Panc1 (cell line): ENCODE measurements at regions not wholly inside any gene's neighbourhood (a gene's known extent, or its start where the extent isn't known, plus 50 kb on each side); places are given as distances from the start of the nearest gene placed in this dataset.

Experiments used
- ATAC-seq: fragments of 200-7000 bp; cut with Tn5 transposase; 2 replicates; pipeline ENCODE4 v1.9.1; 2020; ENCODE audit warnings: mild to moderate bottlenecking, moderate library complexity
- BruUV-seq: library from RNA; stranded (reverse); fragments of 400-500 nt; replicated peaks from 2 replicates; lab custom pipeline; 2021; lab: Mats Ljungman, UMichigan
- CTCF ChIA-PET: fragments of 300-600 bp; sonication (Branson Sonifier 250); formaldehyde crosslinking; loops from one replicate; lab custom pipeline; 2022; ENCODE audit warnings: antibody characterized with exemption; lab: Charles Lee
- POLR2A ChIA-PET: fragments of 300-600 bp; sonication (Branson Sonifier 250); formaldehyde crosslinking; loops from one replicate; lab custom pipeline; 2022; ENCODE audit warnings: antibody characterized with exemption; lab: Charles Lee
- DNase-seq: peaks from one replicate; pipeline ENCODE4 v3.0.0-alpha.2; 2010; ENCODE audit warnings: low read depth, low spot score
- H3K27ac ChIP-seq: 2 replicates; pipeline ENCODE4 v1.5.1; 2011; ENCODE audit warnings: mild to moderate bottlenecking, low read length, inconsistent platforms
- H3K27me3 ChIP-seq: fragments of 200-500 bp; sonication (Bioruptor generic); 2 replicates; pipeline ENCODE4 v1.6.0; 2014; ENCODE audit warnings: low read length, inconsistent platforms; ENCODE audit not compliant: control insufficient read depth, insufficient read depth
- H3K36me3 ChIP-seq: fragments of 200-500 bp; sonication (Bioruptor generic); 2 replicates; pipeline ENCODE4 v1.5.1; 2014; ENCODE audit warnings: inconsistent platforms, mild to moderate bottlenecking, low read length, moderate library complexity; ENCODE audit not compliant: control insufficient read depth, insufficient read depth
- H3K4me1 ChIP-seq: 2 replicates; pipeline ENCODE4 v1.5.1; 2011; ENCODE audit warnings: inconsistent platforms, mild to moderate bottlenecking, low read length, moderate library complexity; ENCODE audit not compliant: control insufficient read depth, insufficient read depth
- H3K4me3 ChIP-seq, 2 experiments: 2 replicates each; pipeline ENCODE4 v1.5.1; 2011 to 2012; ENCODE audit warnings: low read depth in 2 of 2, low read length in 2 of 2, mild to moderate bottlenecking in 2 of 2, inconsistent platforms in 1 of 2, moderate library complexity in 1 of 2
- H3K9me3 ChIP-seq: fragments of 200-500 bp; sonication (Bioruptor generic); 2 replicates; pipeline ENCODE4 v1.5.1; 2014; ENCODE audit warnings: low read depth, mild to moderate bottlenecking, inconsistent platforms, low read length, moderate library complexity; ENCODE audit not compliant: control insufficient read depth, insufficient read depth
- CTCF ChIP-seq: fragments of 450-650 bp; IDR thresholded peaks from 2 replicates; pipeline ENCODE4 v1.5.1; 2017; ENCODE audit warnings: mild to moderate bottlenecking
- POLR2AphosphoS5 ChIP-seq: IDR thresholded peaks from 2 replicates; pipeline ENCODE4 v1.6.1; 2012; ENCODE audit warnings: mild to moderate bottlenecking, low read depth, low read length, moderate library complexity
- REST ChIP-seq, 2 experiments: IDR thresholded peaks; 2 replicates each; pipeline ENCODE4 v1.6.1; 2011 to 2012; ENCODE audit warnings: low read depth in 2 of 2, control low read depth in 1 of 2, low read length in 1 of 2, mild to moderate bottlenecking in 1 of 2, moderate library complexity in 1 of 2; ENCODE audit not compliant: insufficient read depth in 1 of 2
- SIN3A ChIP-seq: IDR thresholded peaks from 2 replicates; pipeline ENCODE4 v1.6.1; 2012; ENCODE audit warnings: low read depth, mild to moderate bottlenecking, low read length, moderate library complexity, borderline replicate concordance; ENCODE audit not compliant: insufficient read depth
- TCF7L2 ChIP-seq: IDR thresholded peaks from 2 replicates; pipeline ENCODE4 v1.6.1; 2011; ENCODE audit warnings: mild to moderate bottlenecking, low read depth, low read length, inconsistent platforms
- in situ Hi-C: cut with HindIII; loops from 2 replicates; pipeline ENCODE4 v1.10.0; 2016; ENCODE audit warnings: low sequenced_read_pairs, low pct_unique_long_range_greater_than_20kb
- intact Hi-C: fragments of 100-400 bp; cut with micrococcal nuclease; formaldehyde crosslinking; loops from one replicate; pipeline ENCODE4 v1.10.0; 2022; ENCODE audit not compliant: unreplicated experiment

- no peak overlapping the region for H3K27ac ChIP-seq
- no TSS peak for BruUV-seq
- no peak overlapping the region for H3K4me3 ChIP-seq
- no peaks in the 10 kb centered on the region for H3K4me1 ChIP-seq
- no peaks in the 10 kb centered on the region for H3K27me3 ChIP-seq
- no peaks in the 10 kb centered on the region for H3K9me3 ChIP-seq
- no peaks in the 10 kb centered on the region for H3K36me3 ChIP-seq
- TF ChIP-seq SIN3A (no peak), REST (IDR thresholded peaks at IDR 0.05; ENCODE audit: insufficient read depth in 1 of 2, low read depth in 2 of 2, low read length in 1 of 2) (no peak), CTCF (no peak), TCF7L2 (no peak), POLR2AphosphoS5 (no peak)
- ChIA-PET POLR2A (no interaction called here), CTCF (no interaction called here)
- ATAC-seq (no peak), DNase-seq (no peak)
- in situ Hi-C loops: no loop called here
- intact Hi-C loops: no loop called here
Observed at GRCh38 chr13:36548129-36548528, 115.8 kb downstream of the CCNA1 start.

GRCh38 chr13:36549126-36549702 lies 116.9 kb downstream of the CCNA1 start:
- intact Hi-C loops: no loop called here
- H3K36me3 ChIP-seq: no peaks in the 10 kb centered on the region
- H3K4me3 ChIP-seq: no peak overlapping the region
- no peaks in the 10 kb centered on the region for H3K4me1 ChIP-seq
- ATAC-seq: no peak
- in situ Hi-C loops: no loop called here
- H3K9me3 ChIP-seq: no peaks in the 10 kb centered on the region
- no TSS peak for BruUV-seq
- H3K27ac ChIP-seq: no peak overlapping the region
- CTCF ChIA-PET: no interaction called here
- POLR2A ChIA-PET: no interaction called here
- no peaks in the 10 kb centered on the region for H3K27me3 ChIP-seq
- TF ChIP-seq REST (IDR thresholded peaks at IDR 0.05; ENCODE audit: insufficient read depth in 1 of 2, low read depth in 2 of 2, low read length in 1 of 2) (no peak), SIN3A (no peak), POLR2AphosphoS5 (no peak), TCF7L2 (no peak), CTCF (no peak)
- DNase-seq: no peak
